ENCODE measurements at regions not wholly inside any gene's neighbourhood (a gene's known extent, or its start where the extent isn't known, plus 50 kb on each side); places are given as distances from the start of the nearest gene placed in this dataset.

DNA sequence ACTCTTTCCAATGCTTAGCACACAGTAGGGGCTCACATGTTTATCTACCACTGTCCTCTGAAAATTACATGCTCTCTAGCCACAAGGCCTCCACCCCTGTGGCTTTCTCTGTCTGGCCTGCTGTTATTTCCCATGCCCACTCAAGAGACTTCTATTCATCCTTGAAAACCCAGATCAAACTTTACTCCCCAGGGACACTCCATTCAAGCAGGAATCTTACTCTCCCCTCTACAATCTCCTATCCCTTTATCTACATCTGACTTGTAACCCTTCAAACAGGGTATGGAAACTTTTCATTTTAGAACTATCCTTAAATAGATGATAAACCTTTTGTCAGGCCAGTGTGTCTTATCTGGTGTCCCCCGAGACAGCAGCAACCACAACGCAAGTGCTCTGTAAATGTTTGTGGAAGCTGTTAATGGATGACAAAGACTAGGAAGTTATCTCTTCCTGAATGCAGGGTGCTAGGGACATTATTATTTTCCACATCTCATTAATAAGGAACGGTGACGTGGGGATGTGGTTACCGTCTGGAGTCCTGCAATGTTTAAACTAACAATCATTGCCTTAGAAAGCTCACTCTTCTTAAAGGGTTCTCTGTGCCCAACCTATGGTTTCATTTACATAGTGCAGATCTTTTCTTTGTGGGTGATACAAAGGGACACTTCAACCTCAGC lies 322.3 kb downstream of the ARRDC4 start:
- in situ Hi-C loops (cut with HindIII; ENCODE audit: low sequenced_read_pairs), result no loop called here
- DNase-seq (ENCODE audit: low read depth), result no peak
- no peak overlapping the region for H3K4me3 ChIP-seq (ENCODE audit: low read depth, low read length)
- TF ChIP-seq CTCF (IDR thresholded peaks at IDR 0.05; ENCODE audit: low read depth, low read length, missing control alignments), result no peak

- in situ Hi-C loops (cut with HindIII; ENCODE audit: low sequenced_read_pairs), result no loop called here
- TF ChIP-seq CTCF (IDR thresholded peaks at IDR 0.05; ENCODE audit: low read depth, low read length, missing control alignments), result no peak
Observed at GRCh38 chr15:98286200-98286599, 325.7 kb downstream of the ARRDC4 start.

GRCh38 chr15:98286831-98287230 lies 326.3 kb downstream of the ARRDC4 start:
- in situ Hi-C loops (cut with HindIII; ENCODE audit: low sequenced_read_pairs), result no loop called here
- TF ChIP-seq CTCF (IDR thresholded peaks at IDR 0.05; ENCODE audit: low read depth, low read length, missing control alignments), result no peak
- H3K4me3 ChIP-seq (ENCODE audit: low read depth, low read length), result no peak overlapping the region
- DNase-seq (ENCODE audit: low read depth), result no peak

More at GRCh38 chr15:98286200-98286599, 325.7 kb downstream of the ARRDC4 start:
- no peak for DNase-seq (ENCODE audit: low read depth)
- H3K4me3 ChIP-seq (ENCODE audit: low read depth, low read length), result no peak overlapping the region

- DNase-seq (ENCODE audit: low read depth), result no peak
- TF ChIP-seq CTCF (IDR thresholded peaks at IDR 0.05; ENCODE audit: low read depth, low read length, missing control alignments), result no peak
- H3K4me3 ChIP-seq (ENCODE audit: low read depth, low read length), result no peak overlapping the region
- in situ Hi-C loops (cut with HindIII; ENCODE audit: low sequenced_read_pairs), result no loop called here
Observed at GRCh38 chr15:98288091-98288590, 327.6 kb downstream of the ARRDC4 start.

- no peak for TF ChIP-seq CTCF (IDR thresholded peaks at IDR 0.05; ENCODE audit: low read depth, low read length, missing control alignments)
Observed at GRCh38 chr15:98289747-98290146, 329.2 kb downstream of the ARRDC4 start.

GRCh38 chr15:98292442-98293240 lies 332.1 kb downstream of the ARRDC4 start:
- TF ChIP-seq CTCF (IDR thresholded peaks at IDR 0.05; ENCODE audit: low read depth, low read length, missing control alignments), result peak; percentile 61
- no peak for DNase-seq (ENCODE audit: low read depth)
- in situ Hi-C loops (cut with HindIII; ENCODE audit: low sequenced_read_pairs), result no loop called here
- no peak overlapping the region for H3K4me3 ChIP-seq (ENCODE audit: low read depth, low read length)

More at GRCh38 chr15:98289747-98290146, 329.2 kb downstream of the ARRDC4 start:
- no peak overlapping the region for H3K4me3 ChIP-seq (ENCODE audit: low read depth, low read length)
- no peak for DNase-seq (ENCODE audit: low read depth)
- in situ Hi-C loops (cut with HindIII; ENCODE audit: low sequenced_read_pairs), result no loop called here
